Ovary (tissue), 7 donors: ENCODE measurements at regions not wholly inside any gene's neighbourhood (a gene's known extent, or its start where the extent isn't known, plus 50 kb on each side); places are given as distances from the start of the nearest gene placed in this dataset.

Experiments used
- DNase-seq, 5 donors: peaks; one replicate each; pipeline ENCODE4 v3.0.0-alpha.2; 2019 to 2020
- H3K27ac ChIP-seq, 2 donors: fragments of 200-600 bp; one replicate each; pipeline versions ENCODE4 v1.5.1 to v1.8.0; 2019 to 2022
- H3K27me3 ChIP-seq: fragments of 200-600 bp; one replicate; pipeline ENCODE4 v1.8.0; 2022
- H3K36me3 ChIP-seq: fragments of 200-600 bp; sonication (generic); one replicate; pipeline ENCODE4 v1.5.1; 2019
- H3K4me1 ChIP-seq: one replicate; pipeline ENCODE4 v1.8.1; 2013; ENCODE audit warnings: mild to moderate bottlenecking, moderate library complexity; ENCODE audit not compliant: insufficient read depth
- H3K4me3 ChIP-seq: fragments of 200-600 bp; sonication (generic); one replicate; pipeline ENCODE4 v1.5.1; 2017
- H3K9me3 ChIP-seq, 2 donors: fragments of 200-600 bp in 1 of 2; sonication (generic) in 1 of 2; one replicate each; pipeline versions ENCODE4 v1.5.1 to v1.8.1; 2013 to 2019; ENCODE audit warnings: mild to moderate bottlenecking in 1 of 2, moderate library complexity in 1 of 2
- CTCF ChIP-seq, 3 donors: fragments of 450-650 bp in 2 of 3; fragments of 200-600 bp in 1 of 3; IDR thresholded peaks; one replicate each; pipeline versions ENCODE4 v1.5.1 to v1.8.0; 2016 to 2022; ENCODE audit warnings: antibody characterized with exemption in 3 of 3, mild to moderate bottlenecking in 1 of 3
- EP300 ChIP-seq: sonication (generic); formaldehyde crosslinking; IDR thresholded peaks from one replicate; pipeline ENCODE4 v1.6.1; 2017; ENCODE audit warnings: antibody characterized with exemption
- POLR2A ChIP-seq: fragments of 450-650 bp; IDR thresholded peaks from one replicate; pipeline ENCODE4 v1.6.1; 2017; ENCODE audit warnings: antibody characterized with exemption, mild to moderate bottlenecking, moderate library complexity
- WGBS, 3 donors: extraction: QIAGEN DNeasy Blood & Tissue Kit in 1 of 3; methylation state at CpG; one replicate each; pipeline versions ENCODE4 v1.1.5 to v1.1.7; 2013 to 2017; 5-methylcytosine and 5-hydroxymethylcytosine counted together
- intact Hi-C, 4 donors: fragments of 100-400 bp; cut with DNase I; formaldehyde crosslinking; loops; one replicate each; pipeline versions ENCODE4 v1.11.0 to v1.15.1; 2022 to 2023
- donor health status: DM: no; HTN: no; CAD: no; lungs with moderate emphysema.
- donor health status: DM: no; HTN: no; CAD: no.
- donor health status: Bipolar disorder and iron deficiency.
- donor health status: DM: no; HTN: no; CAD: no.
- donor health status: DM: yes; HTN: yes; CAD: no.

GRCh38 chr5:18984559-18985080 is 1003.4 kb downstream of the CDH18 start:
- no peak for DNase-seq
- H3K27me3 ChIP-seq = no peaks in the 10 kb centered on the region
- H3K9me3 ChIP-seq = no peaks in the 10 kb centered on the region
- H3K27ac ChIP-seq = no peak overlapping the region
- H3K36me3 ChIP-seq = no peaks in the 10 kb centered on the region
- intact Hi-C loops = loop anchor here in 1 of 4 donors (10.0 kb wide), 1 partner anchor 1610 kb away; no protein-coding TSS in a partner anchor
- 88 to 94% (median 93%) methylated on average over 6 of the region's 6 CpGs for WGBS, 3 donors
- H3K4me1 ChIP-seq = no peaks in the 10 kb centered on the region
- H3K4me3 ChIP-seq = no peak overlapping the region
- no peak for TF ChIP-seq CTCF (IDR thresholded peaks at IDR 0.05)
- no peak for TF ChIP-seq POLR2A
- TF ChIP-seq EP300 = no peak

DNA sequence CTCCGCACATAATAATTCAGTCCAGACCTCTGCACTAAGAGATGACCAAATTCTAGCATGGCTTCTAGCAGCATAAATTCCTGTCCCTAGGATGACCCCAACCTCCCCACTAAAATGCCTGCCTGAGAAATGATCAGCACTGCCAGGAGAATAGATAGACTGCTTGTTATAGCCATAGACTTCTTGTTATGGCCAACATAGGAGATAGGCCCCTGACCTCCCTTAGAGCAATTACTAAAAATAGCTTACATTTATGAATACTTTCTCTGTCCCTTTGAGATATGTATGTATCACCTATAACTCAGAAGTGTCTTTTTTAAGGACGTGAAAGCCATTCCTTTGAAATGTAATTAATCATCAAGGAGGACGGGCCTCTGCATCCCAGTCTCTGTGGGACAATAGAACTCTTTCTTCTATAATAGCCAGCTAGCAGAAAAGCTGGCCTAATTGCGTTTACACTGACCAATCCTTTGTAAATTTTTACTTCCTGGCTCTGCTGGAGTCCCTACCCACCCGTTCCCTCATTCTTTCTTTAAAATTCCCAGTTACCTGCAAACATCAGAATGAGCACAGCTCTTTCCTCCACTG is 1002.7 kb downstream of the CDH18 start:
- DNase-seq = no peak
- intact Hi-C loops = loop anchor here in 1 of 4 donors (10.0 kb wide), 1 partner anchor 1610 kb away; no protein-coding TSS in a partner anchor
- no peaks in the 10 kb centered on the region for H3K9me3 ChIP-seq

DNA sequence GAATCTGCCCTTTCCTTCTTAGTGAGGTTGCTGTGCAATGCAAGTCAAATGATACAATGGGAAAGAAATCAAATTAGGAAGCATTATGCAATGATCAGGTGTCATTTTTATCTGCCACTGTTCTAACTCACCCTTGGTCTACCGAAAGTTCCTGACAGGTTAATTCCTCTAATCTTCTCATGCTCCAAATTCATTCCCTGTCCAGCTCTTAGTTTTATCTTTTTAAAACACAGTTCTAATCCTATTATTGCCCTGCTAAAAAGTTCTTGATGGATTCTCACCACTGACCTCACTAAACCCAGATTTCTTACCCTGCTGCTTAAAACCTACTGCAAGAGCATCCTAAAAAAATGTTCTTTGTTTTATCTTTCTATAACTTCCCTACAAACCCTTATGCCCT is 1000.9 kb downstream of the CDH18 start:
- no peak for TF ChIP-seq EP300
- no peak for TF ChIP-seq CTCF (IDR thresholded peaks at IDR 0.05)
- no peak for TF ChIP-seq POLR2A
- Histone ChIP-seq H3K36me3 (no peaks in the 10 kb centered on the region), H3K9me3 (no peaks in the 10 kb centered on the region), H3K27me3 (no peaks in the 10 kb centered on the region), H3K4me3 (no peak overlapping the region), H3K4me1 (no peaks in the 10 kb centered on the region), H3K27ac (no peak overlapping the region)
- intact Hi-C loops = loop anchor here in 1 of 4 donors (10.0 kb wide), 1 partner anchor 1608 kb away; no protein-coding TSS in a partner anchor
- 50 to 78% (median 68%) methylated on average over 1 of the region's 1 CpG for WGBS, 3 donors
- no peak for DNase-seq

More for the DNA sequence above, 1002.7 kb downstream of the CDH18 start:
- H3K27ac ChIP-seq = no peak overlapping the region
- no peak overlapping the region for H3K4me3 ChIP-seq
- H3K4me1 ChIP-seq = no peaks in the 10 kb centered on the region
- H3K27me3 ChIP-seq = no peaks in the 10 kb centered on the region
- TF ChIP-seq POLR2A = no peak
- TF ChIP-seq CTCF (IDR thresholded peaks at IDR 0.05) = no peak
- no peak for TF ChIP-seq EP300
- no peaks in the 10 kb centered on the region for H3K36me3 ChIP-seq
- WGBS, 3 donors = 59 to 67% (median 59%) methylated on average over 5 of the region's 5 CpGs

GRCh38 chr5:18990852-18991251 is 997.1 kb downstream of the CDH18 start:
- no peak overlapping the region for H3K4me3 ChIP-seq
- H3K27me3 ChIP-seq = no peaks in the 10 kb centered on the region
- no peaks in the 10 kb centered on the region for H3K9me3 ChIP-seq
- TF ChIP-seq POLR2A = no peak
- no peak for TF ChIP-seq CTCF (IDR thresholded peaks at IDR 0.05)
- TF ChIP-seq EP300 = no peak
- 61 to 77% (median 71%) methylated on average over 1 of the region's 1 CpG for WGBS, 3 donors
- no peak overlapping the region for H3K27ac ChIP-seq
- DNase-seq = no peak
- intact Hi-C loops = no loop called here
- H3K4me1 ChIP-seq = no peaks in the 10 kb centered on the region
- H3K36me3 ChIP-seq = no peaks in the 10 kb centered on the region
